ENCODE measurements at regions not wholly inside any gene's neighbourhood (a gene's known extent, or its start where the extent isn't known, plus 50 kb on each side); places are given as distances from the start of the nearest gene placed in this dataset.

DNA sequence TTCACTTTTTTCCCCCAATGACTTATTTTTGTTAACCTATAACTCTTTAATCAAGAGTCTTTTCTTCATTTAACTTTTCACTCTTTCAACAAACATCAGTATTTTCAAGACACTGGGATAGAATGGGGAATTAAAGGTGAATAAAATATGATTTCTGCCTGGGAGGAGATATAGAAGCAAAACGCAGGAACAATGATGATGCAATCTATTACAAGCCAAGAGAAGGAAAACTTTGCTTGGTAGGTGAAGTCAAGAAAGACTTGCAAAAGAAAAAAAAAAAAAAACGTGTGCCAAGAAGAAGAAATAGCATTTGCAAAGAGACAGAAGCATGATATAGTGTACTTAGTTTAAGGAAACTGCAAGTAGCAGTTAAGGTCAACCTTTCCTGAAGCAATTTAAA lies 207.3 kb upstream of the KCNH7 start:
- TF ChIP-seq, protein P1, sequence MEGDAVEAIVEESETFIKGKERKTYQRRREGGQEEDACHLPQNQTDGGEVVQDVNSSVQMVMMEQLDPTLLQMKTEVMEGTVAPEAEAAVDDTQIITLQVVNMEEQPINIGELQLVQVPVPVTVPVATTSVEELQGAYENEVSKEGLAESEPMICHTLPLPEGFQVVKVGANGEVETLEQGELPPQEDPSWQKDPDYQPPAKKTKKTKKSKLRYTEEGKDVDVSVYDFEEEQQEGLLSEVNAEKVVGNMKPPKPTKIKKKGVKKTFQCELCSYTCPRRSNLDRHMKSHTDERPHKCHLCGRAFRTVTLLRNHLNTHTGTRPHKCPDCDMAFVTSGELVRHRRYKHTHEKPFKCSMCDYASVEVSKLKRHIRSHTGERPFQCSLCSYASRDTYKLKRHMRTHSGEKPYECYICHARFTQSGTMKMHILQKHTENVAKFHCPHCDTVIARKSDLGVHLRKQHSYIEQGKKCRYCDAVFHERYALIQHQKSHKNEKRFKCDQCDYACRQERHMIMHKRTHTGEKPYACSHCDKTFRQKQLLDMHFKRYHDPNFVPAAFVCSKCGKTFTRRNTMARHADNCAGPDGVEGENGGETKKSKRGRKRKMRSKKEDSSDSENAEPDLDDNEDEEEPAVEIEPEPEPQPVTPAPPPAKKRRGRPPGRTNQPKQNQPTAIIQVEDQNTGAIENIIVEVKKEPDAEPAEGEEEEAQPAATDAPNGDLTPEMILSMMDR (IDR thresholded peaks at IDR 0.05; ENCODE audit: poor library complexity, severe bottlenecking), result no peak
- no peak for TF ChIP-seq EP300 (conservative IDR thresholded peaks at IDR 0.05; ENCODE audit: poor library complexity, severe bottlenecking)
- no peak for TF ChIP-seq SMC3 (conservative IDR thresholded peaks at IDR 0.05; ENCODE audit: poor library complexity)
- no peak for TF ChIP-seq RAD21 (conservative IDR thresholded peaks at IDR 0.05)
- no peak for TF ChIP-seq POLR2AphosphoS5 (IDR thresholded peaks at IDR 0.05)
